GM18511 (cell line): ENCODE measurements at regions not wholly inside any gene's neighbourhood (a gene's known extent, or its start where the extent isn't known, plus 50 kb on each side); places are given as distances from the start of the nearest gene placed in this dataset.

Experiments
- ATAC-seq: cut with Tn5 transposase; IDR thresholded peaks from one replicate; pipeline ENCODE4 v1.9.1; 2021; ENCODE audit warnings: mild to moderate bottlenecking, moderate library complexity; ENCODE audit not compliant: unreplicated experiment

DNA sequence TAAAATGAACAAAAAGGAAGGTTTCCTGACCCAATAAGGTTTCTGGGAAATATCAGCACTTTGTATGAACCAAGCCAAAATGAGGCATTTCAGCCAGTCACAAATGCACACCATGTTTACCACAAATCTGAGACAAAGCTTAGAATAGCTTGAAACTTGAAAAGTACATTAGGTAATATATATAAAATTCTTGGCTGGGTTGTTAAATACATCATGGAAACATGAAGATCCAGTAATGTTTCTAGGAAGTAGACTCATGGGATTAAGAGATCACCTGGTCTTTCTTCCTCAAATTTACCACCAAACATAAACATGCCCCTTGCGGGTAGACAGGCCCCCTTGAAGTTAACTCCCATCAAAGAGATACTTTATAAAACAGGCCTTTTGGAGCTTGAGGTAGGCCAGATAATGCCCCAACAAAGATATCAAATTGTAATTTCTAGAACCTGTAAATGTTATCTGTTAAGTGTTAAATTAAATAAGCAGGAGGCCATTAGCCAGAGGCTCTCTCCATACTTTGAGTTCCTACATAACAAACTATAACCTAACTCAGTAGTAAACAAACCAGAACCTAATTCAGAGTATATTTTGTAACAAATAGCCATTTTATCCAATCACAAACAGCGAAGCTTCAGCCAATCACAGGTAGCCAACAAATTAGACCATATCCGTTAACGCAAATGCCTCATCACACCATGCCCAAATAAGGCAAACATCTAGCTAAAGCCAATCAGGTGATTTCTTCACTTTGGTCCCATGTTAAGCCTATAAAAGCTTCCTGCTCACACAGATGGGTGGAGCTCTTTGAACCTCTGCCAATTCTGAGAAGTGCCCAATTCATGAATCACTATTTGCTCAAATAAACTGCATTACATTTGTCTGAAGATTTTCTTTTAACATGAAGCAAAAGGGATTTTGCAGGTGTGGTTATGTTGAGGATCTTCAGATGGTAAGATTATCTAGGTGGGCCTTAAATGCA is 127.9 kb upstream of the TARS1 start:
- no peak for ATAC-seq

- no peak for ATAC-seq
These were observed 125.6 kb upstream of the TARS1 start for GRCh38 chr5:33315189-33315588.

DNA sequence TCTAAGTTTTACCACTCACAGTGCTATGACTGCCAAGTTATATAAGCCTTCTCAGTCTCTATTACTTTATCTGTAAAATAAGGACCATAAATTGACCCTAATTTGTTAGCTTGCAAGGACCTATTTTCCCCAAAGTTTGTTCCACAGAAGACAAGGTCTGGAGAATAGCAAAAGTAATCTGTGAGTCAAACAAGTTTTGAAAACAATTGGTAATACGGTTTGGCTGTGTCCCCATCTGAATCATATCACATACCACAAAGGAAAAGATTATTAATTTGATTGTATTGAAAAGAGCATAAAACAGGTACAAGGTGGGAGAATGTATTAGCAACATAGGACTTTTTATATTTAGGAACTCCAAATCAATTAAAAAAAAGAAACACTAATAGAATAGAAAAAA is 124.0 kb upstream of the TARS1 start:
- no peak for ATAC-seq

DNA sequence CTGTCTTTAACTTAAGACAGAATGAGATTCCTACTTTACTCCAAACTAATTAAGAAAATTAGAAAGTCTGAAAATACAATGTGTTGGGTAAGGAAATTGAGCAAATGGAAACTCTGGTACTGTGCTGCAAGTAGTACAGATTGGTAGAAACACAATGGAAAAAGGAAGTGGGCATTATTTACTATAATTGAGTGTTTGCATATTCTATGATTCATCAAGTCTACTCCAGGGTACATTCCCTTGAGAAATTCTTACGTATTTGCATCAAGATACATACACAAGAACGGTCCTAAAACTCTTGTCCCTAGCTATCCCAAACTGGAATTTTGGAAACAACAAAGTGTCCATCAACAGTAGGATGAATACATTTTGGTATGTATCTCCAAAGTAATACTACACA is 123.5 kb upstream of the TARS1 start:
- ATAC-seq, result no peak

- no peak for ATAC-seq
These were observed 121.6 kb upstream of the TARS1 start for GRCh38 chr5:33319151-33319550.

DNA sequence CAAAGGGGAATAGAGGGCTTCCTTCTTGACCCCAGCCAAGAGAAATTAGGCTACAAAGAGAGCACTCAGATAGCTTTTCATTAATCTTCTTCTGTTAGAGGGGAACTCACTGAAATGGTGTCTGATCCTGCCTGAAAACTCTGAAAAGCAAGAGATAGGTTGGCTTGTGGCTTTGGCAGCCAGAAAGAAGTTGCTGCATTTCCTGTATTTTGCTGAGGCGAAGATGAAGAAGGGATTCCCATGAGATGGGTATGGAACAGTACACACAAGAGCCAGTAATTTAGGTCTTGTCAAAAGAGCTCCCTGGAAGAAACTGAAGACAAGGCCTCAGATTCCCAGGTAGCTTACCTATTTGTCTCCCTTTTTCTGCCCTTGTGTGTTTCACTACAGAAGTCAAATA is 120.9 kb upstream of the TARS1 start:
- no peak for ATAC-seq

- no peak for ATAC-seq
These were observed 119.7 kb upstream of the TARS1 start for GRCh38 chr5:33321026-33321425.

GRCh38 chr5:33322632-33323031 is 118.1 kb upstream of the TARS1 start:
- no peak for ATAC-seq

DNA sequence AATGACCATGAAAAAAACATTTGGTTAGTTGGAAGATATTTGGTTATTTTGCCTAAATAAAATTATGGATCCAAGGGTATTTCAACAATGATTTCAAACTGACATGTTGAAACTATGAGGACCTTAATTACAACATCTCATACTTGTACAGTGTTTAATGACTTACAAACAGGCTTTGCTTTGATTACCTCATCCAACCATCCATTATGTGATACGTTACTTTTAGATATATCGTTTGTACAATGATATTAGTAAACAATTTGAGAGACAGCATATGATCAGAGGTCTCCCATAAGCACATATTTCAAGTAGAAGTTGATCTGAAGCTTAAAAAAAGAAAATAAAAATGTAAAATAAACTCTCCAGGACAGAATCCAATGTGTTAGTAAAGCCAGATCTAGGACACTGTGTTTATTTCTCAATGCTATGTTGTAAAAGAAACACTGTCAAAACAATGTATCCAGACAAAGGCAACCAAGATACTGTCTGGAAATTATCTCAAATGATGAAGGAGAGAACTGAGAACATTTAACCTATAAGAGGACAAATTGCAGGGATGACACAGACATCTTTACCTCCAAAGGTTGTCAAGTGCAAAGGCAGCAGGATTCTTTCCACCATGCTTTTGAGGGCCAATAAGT is 116.0 kb upstream of the TARS1 start:
- ATAC-seq, result no peak

GRCh38 chr5:33328818-33329217 is 111.9 kb upstream of the TARS1 start:
- no peak for ATAC-seq

GRCh38 chr5:33329891-33330290 is 110.9 kb upstream of the TARS1 start:
- no peak for ATAC-seq

GRCh38 chr5:33330426-33330825 is 110.3 kb upstream of the TARS1 start:
- no peak for ATAC-seq

DNA sequence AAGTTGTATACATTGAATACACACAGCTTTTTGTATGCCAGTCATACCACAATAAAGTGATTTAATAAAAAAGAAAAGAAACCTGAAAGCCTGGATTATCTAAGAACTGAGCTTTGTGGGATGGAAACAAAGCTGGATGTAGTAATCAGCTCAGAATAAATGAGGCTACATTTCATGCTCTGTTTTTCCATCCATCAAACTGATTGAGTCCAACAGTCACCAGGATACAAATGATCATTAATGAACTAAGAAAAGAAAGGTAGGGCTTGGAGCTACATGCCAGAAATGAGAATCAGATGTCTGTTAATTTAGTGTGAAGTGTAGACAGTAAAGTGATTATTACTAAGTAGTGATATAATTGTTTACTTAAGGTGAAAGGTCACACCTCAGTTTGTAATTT is 109.8 kb upstream of the TARS1 start:
- ATAC-seq, result no peak

- no peak for ATAC-seq
These were observed 108.0 kb upstream of the TARS1 start for GRCh38 chr5:33332804-33333203.

GRCh38 chr5:33334829-33335228 is 105.9 kb upstream of the TARS1 start:
- ATAC-seq, result no peak

- ATAC-seq, result no peak
These were observed 103.7 kb upstream of the TARS1 start for GRCh38 chr5:33336891-33337636.

DNA sequence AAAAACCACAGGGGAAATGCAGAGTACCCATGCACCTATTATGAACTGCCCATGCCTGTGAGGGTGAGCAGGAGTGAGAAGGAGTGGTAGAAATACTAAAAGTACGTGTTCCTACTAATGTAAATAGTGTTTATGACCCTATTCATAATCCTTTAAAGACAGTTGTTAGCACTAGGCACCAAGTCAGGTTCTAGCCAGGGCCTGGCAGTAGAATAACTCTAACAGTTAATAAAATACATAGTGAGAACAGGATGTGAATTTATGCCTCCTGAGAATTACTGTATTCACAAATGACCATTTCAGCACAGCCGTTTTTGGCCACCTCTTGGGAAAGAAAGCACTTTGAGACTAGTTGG is 103.2 kb upstream of the TARS1 start:
- ATAC-seq, result no peak

DNA sequence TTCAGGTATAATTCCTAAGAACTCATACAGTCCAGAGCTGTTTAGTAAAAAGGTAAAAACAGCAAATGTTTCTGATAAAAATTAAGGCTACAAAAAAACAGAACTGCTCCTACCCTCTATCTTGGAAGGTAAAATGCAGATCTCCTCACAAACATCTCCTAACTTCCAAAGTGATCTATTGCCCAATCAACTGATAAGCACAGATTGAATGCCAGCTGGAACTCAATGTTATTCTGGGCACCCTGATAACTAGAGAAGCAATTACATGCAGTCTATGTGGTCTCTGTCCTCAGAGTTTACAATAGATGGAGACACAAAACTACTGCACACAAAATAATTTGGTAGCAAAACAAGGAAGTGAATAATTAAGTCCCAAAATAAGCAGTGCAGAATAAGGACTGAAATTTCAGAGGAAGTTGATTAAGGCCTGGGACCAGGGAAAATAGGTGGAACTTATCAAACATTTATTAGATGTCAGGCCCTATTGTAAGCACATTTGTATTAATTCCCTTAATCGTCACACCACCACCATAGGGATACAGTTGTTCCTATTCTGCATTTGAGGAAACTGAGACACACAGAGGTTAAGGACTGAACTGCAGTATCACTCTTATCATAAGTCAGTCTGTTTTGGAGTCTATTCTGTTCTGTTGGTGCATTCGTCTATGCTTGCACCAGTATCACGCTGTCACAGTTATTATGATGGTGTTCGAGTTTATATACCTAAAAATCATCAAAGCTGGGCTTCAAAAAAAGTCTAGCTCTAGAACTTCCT is 102.2 kb upstream of the TARS1 start:
- ATAC-seq, result no peak

DNA sequence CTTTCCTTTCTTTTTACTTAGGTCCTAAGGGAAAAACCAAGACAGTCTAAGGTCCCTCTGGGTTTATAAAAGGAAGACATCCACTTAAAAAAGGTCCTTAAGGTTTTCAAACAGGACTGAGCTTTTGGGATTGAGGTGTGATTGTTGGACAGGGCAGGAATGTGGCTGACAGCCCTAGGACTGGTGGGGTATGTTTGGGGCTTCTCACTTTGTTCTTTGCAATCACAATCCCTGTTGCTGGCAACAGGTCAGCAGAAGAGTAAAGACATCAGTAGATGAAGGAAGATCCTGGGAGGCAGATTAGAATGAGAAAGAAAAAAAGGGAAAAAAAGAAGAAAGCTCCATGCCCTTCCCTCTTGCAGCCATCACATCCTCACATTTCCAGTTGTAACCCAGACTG is 101.4 kb upstream of the TARS1 start:
- ATAC-seq, result no peak

GRCh38 chr5:33340195-33340594 is 100.6 kb upstream of the TARS1 start:
- ATAC-seq, result no peak

GRCh38 chr5:33341351-33341750 is 99.4 kb upstream of the TARS1 start:
- no peak for ATAC-seq
